HCT116 (cell line): ENCODE measurements at regions not wholly inside any gene's neighbourhood (a gene's known extent, or its start where the extent isn't known, plus 50 kb on each side); places are given as distances from the start of the nearest gene placed in this dataset.

Experiments used
- ATAC-seq: fragments of 200-7000 bp; cut with Tn5 transposase; 2 replicates; pipeline ENCODE4 v1.9.1; 2020; ENCODE audit warnings: mild to moderate bottlenecking, moderate library complexity
- BruUV-seq: library from RNA; stranded (reverse); fragments of 400-500 nt; replicated peaks from 2 replicates; lab custom pipeline; 2021; lab: Mats Ljungman, UMichigan
- CTCF ChIA-PET: fragments of 300-600 bp; sonication (Branson Sonifier 250); formaldehyde crosslinking; loops from one replicate; lab custom pipeline; 2021; ENCODE audit warnings: antibody characterized with exemption; lab: Charles Lee
- POLR2A ChIA-PET: fragments of 300-600, 350-600 bp; sonication (Branson Sonifier 250); formaldehyde crosslinking; loops from one replicate; lab custom pipeline; 2021; ENCODE audit warnings: antibody characterized with exemption; lab: Charles Lee
- RAD21 ChIA-PET, 2 experiments: fragments of 300-600 bp; sonication (Branson Sonifier 250); formaldehyde crosslinking; loops; one replicate each; lab custom pipeline; 2023; ENCODE audit warnings: low total read pairs in 2 of 2; ENCODE audit not compliant: uncharacterized antibody in 2 of 2, unreplicated experiment in 2 of 2, low non-redundant PET in 1 of 2; lab: Charles Lee
- DNase-seq: peaks from one replicate; pipeline ENCODE4 v3.0.0-alpha.2; 2010; ENCODE audit warnings: low read depth, low spot score
- H2AFZ ChIP-seq: fragments of 200-600 bp; shearing (Covaris generic), sonication (generic); 2 replicates; pipeline ENCODE4 v1.6.1; 2017; ENCODE audit warnings: low read depth, mixed run types, mixed read lengths, antibody characterized with exemption, low read length; ENCODE audit not compliant: poor library complexity, severe bottlenecking
- H3K27ac ChIP-seq: 2 replicates; pipeline ENCODE4 v1.5.1; 2012; ENCODE audit warnings: low read depth, low read length
- H3K27me3 ChIP-seq: fragments of 200-600 bp; sonication (generic); 2 replicates; pipeline ENCODE4 v1.6.1; 2016; ENCODE audit warnings: mixed run types, low read length, mixed read lengths; ENCODE audit not compliant: insufficient read depth
- H3K36me3 ChIP-seq, 2 experiments: fragments of 200-500 bp in 1 of 2; fragments of 200-600 bp in 1 of 2; sonication (Bioruptor generic) in 1 of 2; sonication (generic) in 1 of 2; 2 replicates each; pipeline versions ENCODE4 v1.5.1 to v1.6.1; 2014 to 2016; ENCODE audit warnings: low read length in 2 of 2, inconsistent platforms in 1 of 2, mixed read lengths in 1 of 2, mixed run types in 1 of 2; ENCODE audit not compliant: insufficient read depth in 2 of 2, control insufficient read depth in 1 of 2
- H3K4me1 ChIP-seq, 2 experiments: fragments of 200-600 bp in 1 of 2; sonication (generic) in 1 of 2; 2 replicates each; pipeline versions ENCODE4 v1.5.1 to v1.6.1; 2012 to 2017; ENCODE audit warnings: low read length in 2 of 2, inconsistent platforms in 1 of 2, mild to moderate bottlenecking in 1 of 2, mixed read lengths in 1 of 2, mixed run types in 1 of 2, moderate library complexity in 1 of 2; ENCODE audit not compliant: insufficient read depth in 2 of 2, control insufficient read depth in 1 of 2
- H3K4me2 ChIP-seq: fragments of 200-600 bp; sonication (generic); 2 replicates; pipeline ENCODE4 v1.6.1; 2017; ENCODE audit warnings: mixed run types, low read length, mixed read lengths
- H3K4me3 ChIP-seq, 2 experiments: fragments of 200-600 bp in 1 of 2; sonication (generic) in 1 of 2; replicated peaks in 1 of 2; 2 replicates each; pipeline ENCODE4 v1.5.1; 2011 to 2016; ENCODE audit warnings: low read length in 2 of 2, control low read depth in 1 of 2, low read depth in 1 of 2, mild to moderate bottlenecking in 1 of 2, mixed read lengths in 1 of 2, mixed run types in 1 of 2
- H3K79me2 ChIP-seq: fragments of 200-600 bp; sonication (generic); 2 replicates; pipeline ENCODE4 v1.6.1; 2017; ENCODE audit warnings: mild to moderate bottlenecking, mixed run types, low read length, moderate library complexity, mixed read lengths; ENCODE audit not compliant: insufficient read depth
- H3K9ac ChIP-seq: fragments of 200-600 bp; sonication (generic); 2 replicates; pipeline ENCODE4 v1.6.1; 2016; ENCODE audit warnings: low read length, mixed read lengths
- H3K9me2 ChIP-seq: fragments of 200-600 bp; sonication (generic), shearing (Covaris generic); 2 replicates; pipeline ENCODE4 v1.6.1; 2017; ENCODE audit warnings: mixed run types, mild to moderate bottlenecking, moderate library complexity; ENCODE audit not compliant: insufficient read depth
- H3K9me3 ChIP-seq, 2 experiments: fragments of 200-500 bp in 1 of 2; fragments of 200-600 bp in 1 of 2; sonication (Bioruptor generic) in 1 of 2; sonication (generic) in 1 of 2; 2 replicates each; pipeline ENCODE4 v1.6.1; 2014 to 2017; ENCODE audit warnings: low read length in 2 of 2, mixed read lengths in 2 of 2, inconsistent platforms in 1 of 2, low read depth in 1 of 2, mild to moderate bottlenecking in 1 of 2, mixed run types in 1 of 2, moderate library complexity in 1 of 2; ENCODE audit not compliant: control insufficient read depth in 1 of 2, insufficient read depth in 1 of 2
- H4K20me1 ChIP-seq: fragments of 200-600 bp; sonication (generic), shearing (Covaris generic); 2 replicates; pipeline ENCODE4 v1.6.1; 2017; ENCODE audit warnings: mixed run types, mild to moderate bottlenecking, moderate library complexity; ENCODE audit not compliant: insufficient read depth
- CBX3 ChIP-seq: IDR thresholded peaks from 2 replicates; pipeline ENCODE4 v1.6.1; 2012; ENCODE audit warnings: low read depth
- CEBPB ChIP-seq: IDR thresholded peaks from 2 replicates; pipeline ENCODE4 v1.6.1; 2012; ENCODE audit warnings: low read depth
- EGR1 ChIP-seq: IDR thresholded peaks from 2 replicates; pipeline ENCODE4 v1.6.1; 2012; ENCODE audit warnings: low read depth
- ELF1 ChIP-seq: IDR thresholded peaks from 2 replicates; pipeline ENCODE4 v1.6.1; 2012; ENCODE audit warnings: low read depth, borderline replicate concordance
- EZH2 ChIP-seq: fragments of 200-600 bp; sonication (generic); IDR thresholded peaks from 2 replicates; pipeline ENCODE4 v1.6.1; 2017; ENCODE audit warnings: antibody characterized with exemption, mixed run types
- EZH2phosphoT487 ChIP-seq: fragments of 200-600 bp; IDR thresholded peaks from 2 replicates; pipeline ENCODE4 v1.6.1; 2018; ENCODE audit warnings: antibody characterized with exemption, borderline replicate concordance
- FOSL1 ChIP-seq: IDR thresholded peaks from 2 replicates; pipeline ENCODE4 v1.6.1; 2012; ENCODE audit warnings: low read depth
- JUND ChIP-seq: IDR thresholded peaks from 2 replicates; pipeline ENCODE4 v1.6.1; 2012
- POLR2A ChIP-seq: IDR thresholded peaks from 2 replicates; pipeline ENCODE4 v1.7.0; 2011; ENCODE audit warnings: borderline replicate concordance; ENCODE audit not compliant: insufficient read depth, insufficient read length; ENCODE audit errors: extremely low read depth
- POLR2AphosphoS5 ChIP-seq: IDR thresholded peaks from 2 replicates; pipeline ENCODE4 v1.6.1; 2011; ENCODE audit warnings: mild to moderate bottlenecking, low read depth, low read length, moderate library complexity
- RAD21 ChIP-seq: IDR thresholded peaks from 2 replicates; pipeline ENCODE4 v1.6.1; 2012; ENCODE audit warnings: low read depth, mild to moderate bottlenecking
- SIN3A ChIP-seq: IDR thresholded peaks from 2 replicates; pipeline ENCODE4 v1.6.1; 2012; ENCODE audit warnings: low read depth
- SP1 ChIP-seq: IDR thresholded peaks from 2 replicates; pipeline ENCODE4 v1.6.1; 2012; ENCODE audit warnings: low read depth
- TCF7L2 ChIP-seq: IDR thresholded peaks from 2 replicates; pipeline ENCODE4 v1.7.0; 2011; ENCODE audit warnings: borderline replicate concordance, inconsistent platforms; ENCODE audit not compliant: insufficient read depth, insufficient read length; ENCODE audit errors: extremely low read depth
- YY1 ChIP-seq: IDR thresholded peaks from 2 replicates; pipeline ENCODE4 v1.6.1; 2011; ENCODE audit warnings: low read length, low read depth, moderate library complexity, mild to moderate bottlenecking; ENCODE audit not compliant: insufficient replicate concordance; ENCODE audit errors: extremely low read depth
- ZBTB33 ChIP-seq: IDR thresholded peaks from 2 replicates; pipeline ENCODE4 v1.6.1; 2011; ENCODE audit warnings: mild to moderate bottlenecking, low read length, moderate library complexity; ENCODE audit not compliant: insufficient replicate concordance; ENCODE audit errors: extremely low read depth
- ZFX ChIP-seq: fragments of 450-650 bp; IDR thresholded peaks from 2 replicates; pipeline ENCODE4 v1.6.1; 2017
- ZNF274 ChIP-seq: fragments of 200-500 bp; sonication (Bioruptor generic); IDR thresholded peaks from 2 replicates; pipeline ENCODE4 v1.6.1; 2014; ENCODE audit warnings: mild to moderate bottlenecking, low read depth, low read length, inconsistent platforms
- intact Hi-C: fragments of 100-400 bp; cut with micrococcal nuclease; formaldehyde crosslinking; loops from 2 replicates; pipeline ENCODE4 v1.10.0; 2022
- TF ChIP-seq, protein P1 (sequence below), 3 experiments: fragments of 200-600 bp in 1 of 3; sonication (generic) in 1 of 3; IDR thresholded peaks in 2 of 3; conservative IDR thresholded peaks in 1 of 3; 2 replicates each; pipeline ENCODE4 v1.5.1; 2012 to 2017; ENCODE audit warnings: low read depth in 2 of 3, low read length in 2 of 3, antibody characterized with exemption in 1 of 3, borderline replicate concordance in 1 of 3, control low read depth in 1 of 3, mild to moderate bottlenecking in 1 of 3, mixed read lengths in 1 of 3, mixed run types in 1 of 3, moderate library complexity in 1 of 3; ENCODE audit not compliant: insufficient read depth in 1 of 3
- TF ChIP-seq, protein P2 (sequence below): IDR thresholded peaks from 2 replicates; pipeline ENCODE4 v1.6.1; 2012; ENCODE audit warnings: low read depth

GRCh38 chr18:67926929-67927864, 410.7 kb upstream of the DSEL start:
- Histone ChIP-seq H3K27ac (no peak overlapping the region), H3K36me3 (no peaks in the 10 kb centered on the region), H3K4me1 (no peaks in the 10 kb centered on the region), H3K9me2 (no peaks in the 10 kb centered on the region), H3K4me3 (no peak overlapping the region), H4K20me1 (no peaks in the 10 kb centered on the region), H3K27me3 (no peaks in the 10 kb centered on the region), H3K9me3 (peaks cover 14% of the 10 kb centered on the region in 2 experiments; a peak in 2 of 4 replicates), H3K4me2 (no peak overlapping the region), H3K9ac (no peak overlapping the region), H3K79me2 (no peaks in the 10 kb centered on the region), H2AFZ (no peak overlapping the region)
- no TSS peak for BruUV-seq
- ChIA-PET RAD21 (no interaction called here), CTCF (no interaction called here), POLR2A (no interaction called here)
- DNase-seq (no peak), ATAC-seq (no peak)
- TF ChIP-seq SIN3A (no peak), ZFX (no peak), FOSL1 (no peak), CBX3 (no peak), JUND (no peak), POLR2A (no peak), EZH2 (no peak), CEBPB (no peak), EGR1 (no peak), ZNF274 (no peak), RAD21 (no peak), ELF1 (no peak), EZH2phosphoT487 (no peak), YY1 (no peak), SP1 (no peak), TCF7L2 (no peak), ZBTB33 (no peak), POLR2AphosphoS5 (no peak)
- TF ChIP-seq, protein P1, sequence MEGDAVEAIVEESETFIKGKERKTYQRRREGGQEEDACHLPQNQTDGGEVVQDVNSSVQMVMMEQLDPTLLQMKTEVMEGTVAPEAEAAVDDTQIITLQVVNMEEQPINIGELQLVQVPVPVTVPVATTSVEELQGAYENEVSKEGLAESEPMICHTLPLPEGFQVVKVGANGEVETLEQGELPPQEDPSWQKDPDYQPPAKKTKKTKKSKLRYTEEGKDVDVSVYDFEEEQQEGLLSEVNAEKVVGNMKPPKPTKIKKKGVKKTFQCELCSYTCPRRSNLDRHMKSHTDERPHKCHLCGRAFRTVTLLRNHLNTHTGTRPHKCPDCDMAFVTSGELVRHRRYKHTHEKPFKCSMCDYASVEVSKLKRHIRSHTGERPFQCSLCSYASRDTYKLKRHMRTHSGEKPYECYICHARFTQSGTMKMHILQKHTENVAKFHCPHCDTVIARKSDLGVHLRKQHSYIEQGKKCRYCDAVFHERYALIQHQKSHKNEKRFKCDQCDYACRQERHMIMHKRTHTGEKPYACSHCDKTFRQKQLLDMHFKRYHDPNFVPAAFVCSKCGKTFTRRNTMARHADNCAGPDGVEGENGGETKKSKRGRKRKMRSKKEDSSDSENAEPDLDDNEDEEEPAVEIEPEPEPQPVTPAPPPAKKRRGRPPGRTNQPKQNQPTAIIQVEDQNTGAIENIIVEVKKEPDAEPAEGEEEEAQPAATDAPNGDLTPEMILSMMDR (IDR thresholded peaks at IDR 0.05 in 2 of 3, conservative IDR thresholded peaks at IDR 0.05 in 1 of 3; ENCODE audit: borderline replicate concordance in 1 of 3, insufficient read depth in 1 of 3, low read depth in 2 of 3, low read length in 2 of 3): no peak
- TF ChIP-seq, protein P2, sequence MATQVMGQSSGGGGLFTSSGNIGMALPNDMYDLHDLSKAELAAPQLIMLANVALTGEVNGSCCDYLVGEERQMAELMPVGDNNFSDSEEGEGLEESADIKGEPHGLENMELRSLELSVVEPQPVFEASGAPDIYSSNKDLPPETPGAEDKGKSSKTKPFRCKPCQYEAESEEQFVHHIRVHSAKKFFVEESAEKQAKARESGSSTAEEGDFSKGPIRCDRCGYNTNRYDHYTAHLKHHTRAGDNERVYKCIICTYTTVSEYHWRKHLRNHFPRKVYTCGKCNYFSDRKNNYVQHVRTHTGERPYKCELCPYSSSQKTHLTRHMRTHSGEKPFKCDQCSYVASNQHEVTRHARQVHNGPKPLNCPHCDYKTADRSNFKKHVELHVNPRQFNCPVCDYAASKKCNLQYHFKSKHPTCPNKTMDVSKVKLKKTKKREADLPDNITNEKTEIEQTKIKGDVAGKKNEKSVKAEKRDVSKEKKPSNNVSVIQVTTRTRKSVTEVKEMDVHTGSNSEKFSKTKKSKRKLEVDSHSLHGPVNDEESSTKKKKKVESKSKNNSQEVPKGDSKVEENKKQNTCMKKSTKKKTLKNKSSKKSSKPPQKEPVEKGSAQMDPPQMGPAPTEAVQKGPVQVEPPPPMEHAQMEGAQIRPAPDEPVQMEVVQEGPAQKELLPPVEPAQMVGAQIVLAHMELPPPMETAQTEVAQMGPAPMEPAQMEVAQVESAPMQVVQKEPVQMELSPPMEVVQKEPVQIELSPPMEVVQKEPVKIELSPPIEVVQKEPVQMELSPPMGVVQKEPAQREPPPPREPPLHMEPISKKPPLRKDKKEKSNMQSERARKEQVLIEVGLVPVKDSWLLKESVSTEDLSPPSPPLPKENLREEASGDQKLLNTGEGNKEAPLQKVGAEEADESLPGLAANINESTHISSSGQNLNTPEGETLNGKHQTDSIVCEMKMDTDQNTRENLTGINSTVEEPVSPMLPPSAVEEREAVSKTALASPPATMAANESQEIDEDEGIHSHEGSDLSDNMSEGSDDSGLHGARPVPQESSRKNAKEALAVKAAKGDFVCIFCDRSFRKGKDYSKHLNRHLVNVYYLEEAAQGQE: no peak
- intact Hi-C loops: no loop called here
